ENCODE measurements at regions not wholly inside any gene's neighbourhood (a gene's known extent, or its start where the extent isn't known, plus 50 kb on each side); places are given as distances from the start of the nearest gene placed in this dataset.

DNA sequence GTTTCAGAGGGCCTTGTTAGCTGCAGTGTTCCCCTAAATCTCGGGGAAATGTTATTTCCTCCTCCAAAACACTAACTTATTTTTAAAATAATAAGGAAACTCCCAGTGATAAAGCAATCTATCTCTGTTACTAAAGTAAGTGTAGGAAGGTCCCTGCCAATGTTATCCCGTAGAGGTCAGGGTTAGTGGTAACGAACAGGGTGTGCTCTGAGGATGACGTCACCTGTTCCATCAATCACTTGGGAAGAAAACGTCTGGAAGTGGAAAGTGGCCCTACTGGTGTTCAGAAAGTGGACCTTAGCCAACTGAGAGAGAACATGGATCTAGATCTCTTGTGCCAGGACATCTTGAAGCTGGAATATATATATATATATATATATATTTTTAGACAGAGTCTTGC lies 249.5 kb downstream of the BCOR start:
- TF ChIP-seq, protein P1, sequence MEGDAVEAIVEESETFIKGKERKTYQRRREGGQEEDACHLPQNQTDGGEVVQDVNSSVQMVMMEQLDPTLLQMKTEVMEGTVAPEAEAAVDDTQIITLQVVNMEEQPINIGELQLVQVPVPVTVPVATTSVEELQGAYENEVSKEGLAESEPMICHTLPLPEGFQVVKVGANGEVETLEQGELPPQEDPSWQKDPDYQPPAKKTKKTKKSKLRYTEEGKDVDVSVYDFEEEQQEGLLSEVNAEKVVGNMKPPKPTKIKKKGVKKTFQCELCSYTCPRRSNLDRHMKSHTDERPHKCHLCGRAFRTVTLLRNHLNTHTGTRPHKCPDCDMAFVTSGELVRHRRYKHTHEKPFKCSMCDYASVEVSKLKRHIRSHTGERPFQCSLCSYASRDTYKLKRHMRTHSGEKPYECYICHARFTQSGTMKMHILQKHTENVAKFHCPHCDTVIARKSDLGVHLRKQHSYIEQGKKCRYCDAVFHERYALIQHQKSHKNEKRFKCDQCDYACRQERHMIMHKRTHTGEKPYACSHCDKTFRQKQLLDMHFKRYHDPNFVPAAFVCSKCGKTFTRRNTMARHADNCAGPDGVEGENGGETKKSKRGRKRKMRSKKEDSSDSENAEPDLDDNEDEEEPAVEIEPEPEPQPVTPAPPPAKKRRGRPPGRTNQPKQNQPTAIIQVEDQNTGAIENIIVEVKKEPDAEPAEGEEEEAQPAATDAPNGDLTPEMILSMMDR (IDR thresholded peaks at IDR 0.05; ENCODE audit: low read depth, low read length) = no peak
- Histone ChIP-seq H3K4me3 (no peak overlapping the region), H3K36me3 (no peaks in the 10 kb centered on the region), H3K4me1 (ENCODE audit: low read depth) (peaks cover 25% of the 10 kb centered on the region), H3K27me3 (no peaks in the 10 kb centered on the region), H3K27ac (no peak overlapping the region), H3K9me3 (ENCODE audit: low read depth) (no peaks in the 10 kb centered on the region)
- DNase-seq (ENCODE audit: low read depth in 1 of 2, low spot score in 1 of 2) = peak in 1 of 2 donors; percentile 40

- no peaks in the 10 kb centered on the region for H3K36me3 ChIP-seq
- no peak overlapping the region for H3K4me3 ChIP-seq
- DNase-seq (ENCODE audit: low read depth in 1 of 2, low spot score in 1 of 2) = peak in 1 of 2 donors; percentile 32
- H3K27ac ChIP-seq = peak overlapping the region; percentile 20
- H3K4me1 ChIP-seq (ENCODE audit: low read depth) = peaks cover 28% of the 10 kb centered on the region
- no peaks in the 10 kb centered on the region for H3K9me3 ChIP-seq (ENCODE audit: low read depth)
- TF ChIP-seq, protein P1 (IDR thresholded peaks at IDR 0.05; ENCODE audit: low read depth, low read length) = no peak
- no peaks in the 10 kb centered on the region for H3K27me3 ChIP-seq
Measured at GRCh38 chrX:39848900-39849299, 248.9 kb downstream of the BCOR start.

- Histone ChIP-seq H3K4me3 (no peak overlapping the region), H3K36me3 (no peaks in the 10 kb centered on the region), H3K27me3 (no peaks in the 10 kb centered on the region), H3K27ac (no peak overlapping the region), H3K9me3 (ENCODE audit: low read depth) (no peaks in the 10 kb centered on the region), H3K4me1 (ENCODE audit: low read depth) (peaks cover 30% of the 10 kb centered on the region)
- TF ChIP-seq, protein P1 (IDR thresholded peaks at IDR 0.05; ENCODE audit: low read depth, low read length) = no peak
- no peak for DNase-seq (ENCODE audit: low read depth in 1 of 2, low spot score in 1 of 2)
Measured at GRCh38 chrX:39850209-39850608, 247.5 kb downstream of the BCOR start.

DNA sequence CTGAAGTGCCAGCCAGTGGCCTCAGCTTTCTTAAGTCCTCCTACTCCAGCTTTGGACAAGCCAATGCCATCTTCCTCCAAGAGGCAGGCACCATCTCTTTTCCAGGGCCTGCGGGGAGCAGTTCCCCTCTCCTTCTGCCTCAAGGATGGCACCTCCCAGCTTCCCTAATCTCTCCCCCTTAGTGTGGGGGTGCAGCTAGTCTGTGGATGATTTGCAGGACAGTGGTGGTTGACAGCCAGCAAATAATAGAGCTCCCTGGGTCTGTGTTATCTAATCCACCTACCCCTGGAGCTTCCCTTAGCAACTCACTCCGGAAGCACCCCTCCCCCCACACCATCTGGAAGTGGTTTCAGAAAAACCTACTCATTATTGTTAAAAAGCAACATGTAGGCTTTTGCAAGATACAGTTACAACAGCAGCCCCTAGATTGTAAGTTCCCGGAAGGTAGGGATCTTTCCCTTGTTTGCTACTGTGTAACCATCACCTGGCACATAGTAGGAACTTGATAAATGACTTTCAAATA lies 247.1 kb downstream of the BCOR start:
- H3K4me3 ChIP-seq = no peak overlapping the region
- TF ChIP-seq, protein P1 (IDR thresholded peaks at IDR 0.05; ENCODE audit: low read depth, low read length) = no peak
- DNase-seq (ENCODE audit: low read depth in 1 of 2, low spot score in 1 of 2) = peak in 1 of 2 donors; percentile 54

GRCh38 chrX:39851745-39852455 lies 245.9 kb downstream of the BCOR start:
- Histone ChIP-seq H3K9me3 (ENCODE audit: low read depth) (no peaks in the 10 kb centered on the region), H3K36me3 (no peaks in the 10 kb centered on the region), H3K27me3 (no peaks in the 10 kb centered on the region), H3K27ac (no peak overlapping the region), H3K4me3 (no peak overlapping the region), H3K4me1 (ENCODE audit: low read depth) (peaks cover 39% of the 10 kb centered on the region)
- TF ChIP-seq, protein P1 (IDR thresholded peaks at IDR 0.05; ENCODE audit: low read depth, low read length) = no peak
- DNase-seq (ENCODE audit: low read depth in 1 of 2, low spot score in 1 of 2) = no peak

More for the DNA sequence above, 247.1 kb downstream of the BCOR start:
- Histone ChIP-seq H3K9me3 (ENCODE audit: low read depth) (no peaks in the 10 kb centered on the region), H3K27ac (no peak overlapping the region), H3K36me3 (no peaks in the 10 kb centered on the region), H3K27me3 (no peaks in the 10 kb centered on the region), H3K4me1 (ENCODE audit: low read depth) (peaks cover 35% of the 10 kb centered on the region)
